Peyer's patch (tissue), 4 donors: ENCODE measurements at regions not wholly inside any gene's neighbourhood (a gene's known extent, or its start where the extent isn't known, plus 50 kb on each side); places are given as distances from the start of the nearest gene placed in this dataset.

Experiments used
- POLR2A ChIP-seq, 2 donors: fragments of 450-650 bp; IDR thresholded peaks; one replicate each; pipeline ENCODE4 v1.5.1; 2017; ENCODE audit warnings: antibody characterized with exemption in 2 of 2, mild to moderate bottlenecking in 2 of 2, moderate library complexity in 2 of 2
- TF ChIP-seq, protein P1 (sequence below), 6 experiments: fragments of 450-650 bp in 4 of 6; fragments of 200-600 bp in 2 of 6; sonication (generic) in 1 of 6; IDR thresholded peaks; one replicate each; pipeline ENCODE4 v1.5.1; 2017 to 2019; ENCODE audit warnings: antibody characterized with exemption in 6 of 6, mild to moderate bottlenecking in 3 of 6, moderate library complexity in 1 of 6

DNA sequence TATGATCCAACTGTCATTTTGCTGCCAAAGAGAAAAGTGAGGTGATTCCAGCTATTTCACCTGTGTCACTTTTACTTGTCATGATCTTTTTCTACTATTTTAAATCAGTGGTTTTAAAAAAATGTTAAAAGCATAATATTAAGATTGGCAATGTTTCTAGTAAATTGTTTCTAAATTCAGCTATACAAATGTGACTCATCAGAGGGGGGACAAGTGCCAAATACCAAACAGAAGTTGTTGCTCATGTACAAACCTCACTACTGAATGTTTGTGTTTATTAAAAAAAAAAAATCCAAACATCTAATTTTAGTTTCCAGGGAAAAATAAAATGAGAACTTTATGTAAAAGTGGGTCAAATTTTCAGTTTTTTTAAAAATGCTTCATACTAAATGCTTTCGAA lies 346.2 kb upstream of the SNX7 start:
- TF ChIP-seq, protein P1, sequence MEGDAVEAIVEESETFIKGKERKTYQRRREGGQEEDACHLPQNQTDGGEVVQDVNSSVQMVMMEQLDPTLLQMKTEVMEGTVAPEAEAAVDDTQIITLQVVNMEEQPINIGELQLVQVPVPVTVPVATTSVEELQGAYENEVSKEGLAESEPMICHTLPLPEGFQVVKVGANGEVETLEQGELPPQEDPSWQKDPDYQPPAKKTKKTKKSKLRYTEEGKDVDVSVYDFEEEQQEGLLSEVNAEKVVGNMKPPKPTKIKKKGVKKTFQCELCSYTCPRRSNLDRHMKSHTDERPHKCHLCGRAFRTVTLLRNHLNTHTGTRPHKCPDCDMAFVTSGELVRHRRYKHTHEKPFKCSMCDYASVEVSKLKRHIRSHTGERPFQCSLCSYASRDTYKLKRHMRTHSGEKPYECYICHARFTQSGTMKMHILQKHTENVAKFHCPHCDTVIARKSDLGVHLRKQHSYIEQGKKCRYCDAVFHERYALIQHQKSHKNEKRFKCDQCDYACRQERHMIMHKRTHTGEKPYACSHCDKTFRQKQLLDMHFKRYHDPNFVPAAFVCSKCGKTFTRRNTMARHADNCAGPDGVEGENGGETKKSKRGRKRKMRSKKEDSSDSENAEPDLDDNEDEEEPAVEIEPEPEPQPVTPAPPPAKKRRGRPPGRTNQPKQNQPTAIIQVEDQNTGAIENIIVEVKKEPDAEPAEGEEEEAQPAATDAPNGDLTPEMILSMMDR (IDR thresholded peaks at IDR 0.05): no peak
- TF ChIP-seq POLR2A (IDR thresholded peaks at IDR 0.05): no peak
